ENCODE measurements at regions not wholly inside any gene's neighbourhood (a gene's known extent, or its start where the extent isn't known, plus 50 kb on each side); places are given as distances from the start of the nearest gene placed in this dataset.
"Not testable (repeated sequence)": the region's sequence is repeated elsewhere in the genome, so short reads cannot be mapped to it uniquely, and the experiment has no call there.

GRCh38 chr3:18086760-18087159 lies 338.4 kb downstream of the SATB1 start:
- TF ChIP-seq, protein P1, sequence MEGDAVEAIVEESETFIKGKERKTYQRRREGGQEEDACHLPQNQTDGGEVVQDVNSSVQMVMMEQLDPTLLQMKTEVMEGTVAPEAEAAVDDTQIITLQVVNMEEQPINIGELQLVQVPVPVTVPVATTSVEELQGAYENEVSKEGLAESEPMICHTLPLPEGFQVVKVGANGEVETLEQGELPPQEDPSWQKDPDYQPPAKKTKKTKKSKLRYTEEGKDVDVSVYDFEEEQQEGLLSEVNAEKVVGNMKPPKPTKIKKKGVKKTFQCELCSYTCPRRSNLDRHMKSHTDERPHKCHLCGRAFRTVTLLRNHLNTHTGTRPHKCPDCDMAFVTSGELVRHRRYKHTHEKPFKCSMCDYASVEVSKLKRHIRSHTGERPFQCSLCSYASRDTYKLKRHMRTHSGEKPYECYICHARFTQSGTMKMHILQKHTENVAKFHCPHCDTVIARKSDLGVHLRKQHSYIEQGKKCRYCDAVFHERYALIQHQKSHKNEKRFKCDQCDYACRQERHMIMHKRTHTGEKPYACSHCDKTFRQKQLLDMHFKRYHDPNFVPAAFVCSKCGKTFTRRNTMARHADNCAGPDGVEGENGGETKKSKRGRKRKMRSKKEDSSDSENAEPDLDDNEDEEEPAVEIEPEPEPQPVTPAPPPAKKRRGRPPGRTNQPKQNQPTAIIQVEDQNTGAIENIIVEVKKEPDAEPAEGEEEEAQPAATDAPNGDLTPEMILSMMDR (IDR thresholded peaks at IDR 0.05), result no peak
- ATAC-seq (ENCODE audit: low FRiP score) (no peak), DNase-seq (ENCODE audit: low spot score) (no peak)

GRCh38 chr3:18086078-18086477 lies 339.1 kb downstream of the SATB1 start:
- no peak for DNase-seq (ENCODE audit: low spot score)
- TF ChIP-seq, protein P1 (IDR thresholded peaks at IDR 0.05), result no peak
- ATAC-seq (ENCODE audit: low FRiP score), result no peak

GRCh38 chr3:18085429-18085828 lies 339.7 kb downstream of the SATB1 start:
- ATAC-seq (ENCODE audit: low FRiP score) (no peak), DNase-seq (ENCODE audit: low spot score) (no peak)
- TF ChIP-seq, protein P1 (IDR thresholded peaks at IDR 0.05), result no peak

DNA sequence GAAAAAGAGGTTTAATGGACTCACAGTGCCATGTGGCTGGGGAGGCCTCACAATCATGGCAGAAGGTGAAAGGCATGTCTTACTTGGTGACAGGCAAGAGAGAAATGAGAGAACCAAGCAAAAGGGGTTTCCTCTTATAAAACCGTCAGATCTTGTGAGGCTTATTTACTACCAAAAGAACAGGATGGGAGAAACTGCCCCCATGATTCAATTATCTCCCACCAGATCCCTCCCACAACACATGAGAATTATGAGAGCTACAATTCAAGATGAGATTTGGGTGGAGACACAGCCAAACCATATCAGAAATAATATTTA lies 340.8 kb upstream of the TBC1D5 start:
- not testable (repeated sequence) for ATAC-seq (ENCODE audit: low FRiP score); DNase-seq (ENCODE audit: low spot score)

GRCh38 chr3:18082551-18083272 lies 340.3 kb upstream of the TBC1D5 start:
- DNase-seq (ENCODE audit: low spot score) (no peak), ATAC-seq (ENCODE audit: low FRiP score) (no peak)
- TF ChIP-seq, protein P1 (IDR thresholded peaks at IDR 0.05), result no peak

- DNase-seq (ENCODE audit: low spot score) (no peak), ATAC-seq (ENCODE audit: low FRiP score) (no peak)
- TF ChIP-seq, protein P1 (IDR thresholded peaks at IDR 0.05), result no peak
Observed at GRCh38 chr3:18080198-18080689, 337.8 kb upstream of the TBC1D5 start.

DNA sequence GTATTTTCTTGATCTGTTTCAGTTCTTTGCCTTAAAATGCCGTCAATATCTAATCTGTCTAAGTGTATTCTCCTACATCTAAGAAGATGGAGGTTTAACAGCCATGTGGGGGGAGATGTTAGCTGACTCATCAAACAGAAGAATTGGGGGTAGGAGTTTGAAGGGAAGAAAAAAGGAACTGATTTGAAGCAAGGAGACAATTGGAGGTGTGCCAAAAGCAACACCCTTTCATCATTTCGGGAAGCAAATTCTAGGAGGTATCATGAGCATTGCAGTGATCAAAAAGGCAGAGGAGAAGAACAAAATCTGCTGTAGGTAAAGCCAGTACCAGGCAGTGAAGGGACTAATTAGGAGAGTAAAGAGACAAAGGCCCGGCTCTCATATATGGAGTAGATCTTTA lies 337.3 kb upstream of the TBC1D5 start:
- DNase-seq (ENCODE audit: low spot score) (no peak), ATAC-seq (ENCODE audit: low FRiP score) (no peak)
- TF ChIP-seq, protein P1 (IDR thresholded peaks at IDR 0.05), result no peak
